Mucosa of gallbladder (tissue), 1 donor: ENCODE measurements at regions not wholly inside any gene's neighbourhood (a gene's known extent, or its start where the extent isn't known, plus 50 kb on each side); places are given as distances from the start of the nearest gene placed in this dataset.
"Not testable (repeated sequence)": the region's sequence is repeated elsewhere in the genome, so short reads cannot be mapped to it uniquely, and the experiment has no call there.

ENCODE experiments used
- DNase-seq: peaks from one replicate; pipeline ENCODE4 v3.0.0-alpha.2; 2020; ENCODE audit warnings: low spot score
- donor health status: DM: no; HTN: no; CAD: no.

DNA sequence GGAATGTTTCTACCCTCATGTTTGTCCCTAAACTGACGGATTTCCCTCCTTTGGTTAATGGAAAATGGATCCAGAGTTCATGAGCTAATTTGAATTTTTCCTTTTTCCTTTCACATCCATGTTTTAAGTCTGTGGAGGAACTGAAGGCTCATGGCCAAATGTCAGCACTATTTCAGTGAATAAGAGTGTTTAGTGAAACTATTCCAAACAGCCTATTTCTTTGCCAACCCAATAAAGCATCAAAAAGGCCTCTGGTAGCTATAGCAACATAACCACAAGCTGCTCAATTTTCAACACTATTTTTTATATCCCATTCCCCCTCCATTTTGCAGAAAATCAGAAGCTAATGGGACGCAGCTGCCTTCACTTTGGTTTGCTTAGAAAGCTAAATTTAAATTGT lies 1454.1 kb downstream of the GATA3 start:
- no peak for DNase-seq

GRCh38 chr10:9510626-9511025 lies 1456.1 kb downstream of the GATA3 start:
- DNase-seq, result no peak

- DNase-seq, result no peak
Observed at GRCh38 chr10:9515922-9516321, 1461.4 kb downstream of the GATA3 start.

GRCh38 chr10:9535744-9536143 lies 1481.3 kb downstream of the GATA3 start:
- DNase-seq, result no peak

- no peak for DNase-seq
Observed at GRCh38 chr10:9545073-9545472, 1472.6 kb upstream of the CELF2 start.

GRCh38 chr10:9547936-9548904 lies 1469.5 kb upstream of the CELF2 start:
- no peak for DNase-seq

GRCh38 chr10:9550810-9551209 lies 1466.9 kb upstream of the CELF2 start:
- DNase-seq, result no peak

- no peak for DNase-seq
Observed at GRCh38 chr10:9554321-9554720, 1463.4 kb upstream of the CELF2 start.

DNA sequence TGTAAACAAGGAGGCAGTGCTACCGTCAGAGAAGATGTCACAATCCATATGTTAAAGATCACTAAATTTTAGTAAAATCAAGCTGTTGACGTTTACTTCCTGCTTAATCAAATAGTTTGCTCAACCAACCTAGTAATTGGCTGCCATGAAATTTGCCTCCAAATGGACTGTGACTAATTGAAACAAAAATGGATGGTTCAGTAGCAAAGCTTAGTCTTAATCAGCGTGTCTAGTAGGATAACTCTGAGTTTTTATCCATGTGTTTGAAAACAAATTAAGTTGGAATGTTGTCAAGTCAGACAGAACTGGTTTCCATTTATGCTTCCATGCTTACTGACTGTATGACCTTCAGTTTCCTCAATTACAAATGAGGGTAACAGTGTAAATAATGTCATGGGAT lies 1456.7 kb upstream of the CELF2 start:
- no peak for DNase-seq

DNA sequence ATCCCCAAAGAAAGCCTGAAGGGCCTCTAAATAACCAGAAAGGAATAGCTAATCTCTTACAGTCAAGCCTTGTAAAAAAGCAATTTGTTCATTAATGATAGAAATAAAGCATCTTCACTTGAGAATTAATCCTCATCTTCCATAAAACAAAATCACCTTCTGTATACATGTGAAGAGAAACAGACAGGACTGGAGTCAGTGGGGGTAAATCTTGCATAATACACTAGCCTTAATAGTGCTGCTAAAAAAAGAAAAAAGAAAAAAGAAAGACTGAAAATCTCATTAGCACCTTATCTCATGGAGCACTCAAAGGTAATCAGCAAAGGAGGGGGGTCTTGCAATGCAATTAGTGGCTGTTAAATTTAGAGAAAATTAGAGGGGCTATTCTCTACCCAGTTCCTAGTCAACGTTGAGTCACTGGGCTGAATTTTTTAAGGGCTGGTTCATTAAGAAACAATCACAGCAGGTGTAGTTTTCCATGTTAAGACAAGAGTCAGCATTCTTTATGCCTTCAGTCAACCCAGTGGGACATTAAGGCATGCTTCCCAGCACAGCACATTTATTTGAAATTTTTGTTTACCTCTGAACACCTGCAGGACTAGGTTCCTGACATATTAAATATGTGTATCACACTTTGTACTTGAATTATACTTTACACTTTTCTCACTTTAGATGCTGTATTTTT lies 1455.7 kb upstream of the CELF2 start:
- no peak for DNase-seq

DNA sequence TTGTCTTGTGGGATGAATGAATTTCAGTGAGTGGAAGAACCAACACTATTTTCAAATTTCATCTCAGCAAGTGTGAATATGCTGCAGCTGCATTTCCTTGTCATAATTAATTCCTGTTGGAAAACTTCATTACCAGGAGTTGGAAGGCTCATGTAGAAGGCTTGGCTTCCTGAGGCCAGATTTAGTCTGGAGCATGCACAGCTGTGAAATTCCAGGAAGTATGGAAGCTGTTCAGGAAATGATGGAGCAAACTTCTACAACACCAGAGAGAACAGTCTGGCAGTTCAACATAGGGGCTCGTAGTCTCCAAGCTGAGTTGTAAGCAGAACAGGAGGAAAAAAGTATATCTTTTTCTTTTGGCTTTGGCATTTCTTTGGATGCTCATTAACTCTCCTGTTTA lies 1439.9 kb upstream of the CELF2 start:
- no peak for DNase-seq

- no peak for DNase-seq
Observed at GRCh38 chr10:9579110-9579705, 1438.5 kb upstream of the CELF2 start.

DNA sequence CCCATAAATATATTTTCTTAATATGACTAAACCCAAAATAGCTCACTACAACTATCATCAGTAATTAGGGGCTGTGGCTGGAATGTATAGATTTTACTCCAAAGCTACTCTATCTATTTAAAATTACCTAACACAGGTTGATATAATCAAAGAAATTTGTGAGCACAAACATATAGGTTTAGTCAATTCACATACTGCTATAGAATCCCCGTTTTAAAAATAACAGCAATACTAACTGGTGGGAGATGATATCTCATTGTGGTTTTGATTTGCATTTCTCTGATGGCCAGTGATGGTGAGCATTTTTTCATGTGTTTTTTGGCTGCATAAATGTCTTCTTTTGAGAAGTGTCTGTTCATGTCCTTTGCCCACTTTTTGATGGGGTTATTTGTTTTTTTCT lies 1434.9 kb upstream of the CELF2 start:
- not testable (repeated sequence) for DNase-seq

DNA sequence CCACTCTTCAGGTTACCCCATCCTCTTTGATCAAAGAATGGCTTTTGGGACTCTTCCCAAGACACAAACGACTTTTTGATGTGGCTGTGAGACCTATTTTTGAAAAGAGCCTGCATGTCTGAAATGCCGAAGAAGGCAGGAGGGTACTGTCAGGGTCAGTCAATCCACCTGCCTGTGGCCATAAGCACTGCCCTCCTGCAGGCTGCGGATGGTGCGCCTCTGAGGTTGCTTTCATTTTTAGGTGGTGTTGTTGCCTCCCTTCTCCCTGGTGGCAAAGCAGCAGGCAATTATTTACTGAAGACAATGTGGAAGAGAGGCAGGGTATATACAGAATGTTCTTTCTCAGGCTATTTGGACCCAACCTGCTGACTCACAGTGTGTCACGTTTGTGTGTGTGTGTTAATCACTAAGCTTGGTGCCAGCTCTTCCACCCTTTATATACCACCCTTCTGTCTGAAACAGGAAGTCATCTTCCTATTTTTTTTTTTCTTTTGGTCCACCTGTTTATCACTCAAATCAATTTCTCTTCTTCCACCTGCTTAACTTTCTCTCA lies 1421.2 kb upstream of the CELF2 start:
- no peak for DNase-seq

- DNase-seq, result no peak
Observed at GRCh38 chr10:9602998-9603397, 1414.7 kb upstream of the CELF2 start.

GRCh38 chr10:9603972-9604371 lies 1413.7 kb upstream of the CELF2 start:
- no peak for DNase-seq

GRCh38 chr10:9605231-9605630 lies 1412.4 kb upstream of the CELF2 start:
- DNase-seq, result no peak

- DNase-seq, result no peak
Observed at GRCh38 chr10:9608602-9609001, 1409.1 kb upstream of the CELF2 start.

DNA sequence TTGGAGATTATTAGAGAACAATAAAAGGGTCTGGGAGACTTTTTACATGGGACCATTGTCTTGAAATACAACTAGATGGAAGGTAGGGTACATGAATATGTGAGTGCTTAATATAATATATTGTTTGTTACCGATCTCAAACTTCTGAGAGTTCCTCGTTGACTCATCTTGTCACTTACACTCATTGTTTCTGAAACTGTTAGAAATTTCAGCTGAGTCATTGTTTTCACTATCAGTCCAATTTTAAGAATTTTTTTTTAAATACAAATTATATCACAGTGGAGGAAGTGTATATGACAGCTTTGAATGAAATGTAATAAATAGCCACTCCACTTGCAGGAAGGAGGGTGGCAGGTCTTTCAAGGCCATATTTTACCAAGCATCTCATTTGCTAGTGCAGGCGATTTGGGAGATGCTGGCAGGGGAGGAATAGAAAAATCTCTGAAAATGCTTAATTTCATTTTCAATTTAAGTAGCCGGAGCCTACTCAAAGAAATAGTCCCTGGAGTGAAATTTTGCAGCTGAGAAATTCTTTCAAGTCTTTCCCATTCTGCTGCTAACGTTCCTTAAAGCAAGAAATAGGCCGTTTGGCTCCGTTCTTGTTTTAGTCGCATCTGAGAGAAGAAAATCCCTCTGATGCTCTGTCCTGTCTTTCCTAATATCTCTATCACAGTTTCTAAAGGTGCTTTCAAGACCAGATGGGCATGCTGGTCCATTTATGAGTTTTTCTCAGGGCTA lies 1404.2 kb upstream of the CELF2 start:
- DNase-seq, result no peak

- DNase-seq, result no peak
Observed at GRCh38 chr10:9615189-9615588, 1402.5 kb upstream of the CELF2 start.

DNA sequence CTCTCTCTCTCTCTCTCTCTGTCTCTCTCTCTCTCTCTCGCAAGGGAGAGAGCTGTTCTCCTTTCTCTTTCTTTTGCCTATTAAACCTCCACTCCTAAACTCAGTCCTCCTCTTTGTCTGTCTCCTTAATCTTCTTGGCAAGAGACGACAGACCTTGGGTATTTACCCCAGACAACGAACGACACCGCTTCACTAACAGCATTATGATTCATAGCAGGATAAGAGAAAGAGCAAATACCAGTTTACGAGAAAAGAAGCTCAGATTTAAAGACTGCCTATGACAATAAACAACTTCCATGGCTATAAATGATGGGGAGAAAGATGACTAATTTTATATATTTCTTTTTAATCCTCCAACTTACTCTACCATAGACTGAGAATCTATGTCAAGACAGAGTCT lies 1396.5 kb upstream of the CELF2 start:
- no peak for DNase-seq

DNA sequence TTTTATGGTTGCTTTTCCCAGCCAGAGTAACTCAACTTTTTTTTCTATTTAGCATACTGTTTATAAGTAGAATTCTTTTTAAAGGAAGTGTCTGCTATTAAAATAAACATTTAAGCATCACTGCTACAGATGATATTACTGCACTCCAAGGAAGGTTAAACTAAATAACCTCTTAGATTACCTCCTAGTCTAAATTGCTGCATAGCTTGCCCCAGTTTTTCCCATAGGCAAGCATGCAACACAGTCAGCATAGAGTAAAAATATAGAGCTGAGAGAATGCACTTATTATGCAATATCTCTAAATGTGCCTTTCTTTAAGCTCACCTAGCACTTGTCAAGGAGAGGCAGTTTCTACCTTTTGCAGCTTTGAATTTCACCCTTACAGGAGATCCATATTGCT lies 1392.4 kb upstream of the CELF2 start:
- no peak for DNase-seq
